HFFc6 (cell line): ENCODE measurements at regions not wholly inside any gene's neighbourhood (a gene's known extent, or its start where the extent isn't known, plus 50 kb on each side); places are given as distances from the start of the nearest gene placed in this dataset.
"Not testable (repeated sequence)": the region's sequence is repeated elsewhere in the genome, so short reads cannot be mapped to it uniquely, and the experiment has no call there.

Experiments used
- DNase-seq: peaks from one replicate; pipeline ENCODE4 v3.0.0-alpha.2; 2018
- H3K27ac Mint-ChIP-seq: 2 replicates; pipeline ENCODE4 v1.8.0; 2020; ENCODE audit warnings: mild to moderate bottlenecking, mixed read lengths
- H3K27me3 Mint-ChIP-seq: 2 replicates; pipeline ENCODE4 v1.8.0; 2021; ENCODE audit warnings: mild to moderate bottlenecking, moderate library complexity, mixed read lengths; ENCODE audit not compliant: insufficient read depth
- H3K36me3 Mint-ChIP-seq: 2 replicates; pipeline ENCODE4 v1.8.0; 2021; ENCODE audit warnings: low read depth, mixed read lengths
- H3K4me1 Mint-ChIP-seq: 2 replicates; pipeline ENCODE4 v1.8.0; 2020; ENCODE audit warnings: low read depth, mixed read lengths
- H3K4me3 Mint-ChIP-seq: 2 replicates; pipeline ENCODE4 v1.8.0; 2020; ENCODE audit warnings: mild to moderate bottlenecking, moderate library complexity, mixed read lengths
- H3K9me3 Mint-ChIP-seq: 2 replicates; pipeline ENCODE4 v1.8.0; 2020; ENCODE audit warnings: mild to moderate bottlenecking, mixed read lengths
- CTCF ChIP-seq: fragments of 200-600 bp; sonication (generic); IDR thresholded peaks from 2 replicates; pipeline ENCODE4 v1.5.0; 2021; ENCODE audit warnings: antibody characterized with exemption, mild to moderate bottlenecking

- Mint-ChIP-seq H3K9me3 (peaks cover 14% of the 10 kb centered on the region), H3K27me3 (no peaks in the 10 kb centered on the region; the same call in 1 of the 2 replicates), H3K27ac (no peak overlapping the region), H3K36me3 (peaks cover 6% of the 10 kb centered on the region), H3K4me3 (no peak overlapping the region), H3K4me1 (no peaks in the 10 kb centered on the region)
- no peak for DNase-seq
- TF ChIP-seq CTCF, result no peak
These were observed 353.1 kb upstream of the GBE1 start for GRCh38 chr3:82114589-82114988.

- not testable (repeated sequence) for H3K27ac Mint-ChIP-seq, H3K4me1 Mint-ChIP-seq, H3K27me3 Mint-ChIP-seq, H3K36me3 Mint-ChIP-seq, DNase-seq, H3K4me3 Mint-ChIP-seq
- peaks cover 14% of the 10 kb centered on the region for H3K9me3 Mint-ChIP-seq
These were observed 349.3 kb upstream of the GBE1 start for GRCh38 chr3:82110721-82111120.

GRCh38 chr3:82103241-82103640 lies 341.8 kb upstream of the GBE1 start:
- no peaks in the 10 kb centered on the region for H3K9me3 Mint-ChIP-seq
- DNase-seq, result no peak
- H3K27me3 Mint-ChIP-seq, result no peaks in the 10 kb centered on the region; the same call in 1 of the 2 replicates
- peaks cover 12% of the 10 kb centered on the region; the same call in 1 of the 2 replicates for H3K4me1 Mint-ChIP-seq
- peak overlapping the region; percentile 59; the same call in 1 of the 2 replicates for H3K4me3 Mint-ChIP-seq
- no peaks in the 10 kb centered on the region for H3K36me3 Mint-ChIP-seq
- TF ChIP-seq CTCF, result no peak
- H3K27ac Mint-ChIP-seq, result no peak overlapping the region

- no peaks in the 10 kb centered on the region for H3K36me3 Mint-ChIP-seq
- TF ChIP-seq CTCF, result no peak
- no peaks in the 10 kb centered on the region for H3K9me3 Mint-ChIP-seq
- H3K27me3 Mint-ChIP-seq, result no peaks in the 10 kb centered on the region; the same call in 1 of the 2 replicates
- DNase-seq, result no peak
- no peak overlapping the region for H3K4me3 Mint-ChIP-seq
- H3K27ac Mint-ChIP-seq, result no peak overlapping the region
- peaks cover 12% of the 10 kb centered on the region; the same call in 1 of the 2 replicates for H3K4me1 Mint-ChIP-seq
These were observed 338.9 kb upstream of the GBE1 start for GRCh38 chr3:82100378-82100777.

GRCh38 chr3:82093641-82094040 lies 332.2 kb upstream of the GBE1 start:
- peaks cover 6% of the 10 kb centered on the region; the same call in 1 of the 2 replicates for H3K4me1 Mint-ChIP-seq

GRCh38 chr3:82088749-82089148 lies 327.3 kb upstream of the GBE1 start:
- peak overlapping the region; percentile 70; the same call in 1 of the 2 replicates for H3K4me3 Mint-ChIP-seq
- H3K9me3 Mint-ChIP-seq, result peaks cover 5% of the 10 kb centered on the region
- no peaks in the 10 kb centered on the region; the same call in 1 of the 2 replicates for H3K27me3 Mint-ChIP-seq
- DNase-seq, result no peak
- no peaks in the 10 kb centered on the region for H3K36me3 Mint-ChIP-seq
- no peak for TF ChIP-seq CTCF
- H3K4me1 Mint-ChIP-seq, result peaks cover 19% of the 10 kb centered on the region; the same call in 1 of the 2 replicates
- peak overlapping the region; percentile 68; the same call in 1 of the 2 replicates for H3K27ac Mint-ChIP-seq

More at GRCh38 chr3:82093641-82094040, 332.2 kb upstream of the GBE1 start:
- Mint-ChIP-seq H3K27me3 (no peaks in the 10 kb centered on the region; the same call in 1 of the 2 replicates), H3K9me3 (peaks cover 7% of the 10 kb centered on the region), H3K36me3 (no peaks in the 10 kb centered on the region), H3K4me3 (no peak overlapping the region), H3K27ac (no peak overlapping the region)
- DNase-seq, result no peak
- no peak for TF ChIP-seq CTCF
